22Rv1 (cell line): ENCODE measurements at regions not wholly inside any gene's neighbourhood (a gene's known extent, or its start where the extent isn't known, plus 50 kb on each side); places are given as distances from the start of the nearest gene placed in this dataset.

Experiments
- ZFX ChIP-seq: fragments of 450-650 bp; IDR thresholded peaks from 2 replicates; pipeline ENCODE4 v1.6.1; 2017; ENCODE audit warnings: antibody characterized with exemption, borderline replicate concordance
- TF ChIP-seq, protein P1 (sequence below): fragments of 450-650 bp; IDR thresholded peaks from 2 replicates; pipeline ENCODE4 v1.5.1; 2017; ENCODE audit warnings: mild to moderate bottlenecking

DNA sequence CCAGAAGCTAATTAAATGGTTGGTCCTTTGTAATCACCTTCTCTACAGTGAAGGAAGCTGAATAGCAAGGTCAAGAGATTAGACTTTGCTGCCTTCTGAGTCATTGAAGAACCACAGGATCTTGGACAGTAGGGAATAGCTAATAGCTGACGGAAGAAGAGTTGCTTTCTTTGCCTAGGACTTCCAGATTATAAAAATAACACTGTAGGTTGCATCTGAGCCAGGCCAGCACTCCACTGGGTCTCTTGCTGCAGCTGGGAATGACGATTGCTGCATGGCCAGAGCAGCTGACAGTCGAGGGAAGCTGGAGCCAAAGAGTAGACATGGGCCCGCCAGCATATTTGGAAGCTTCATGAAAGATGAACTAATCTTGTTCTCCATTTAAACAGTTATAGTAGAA is 81.5 kb upstream of the KCNMB2 start:
- TF ChIP-seq, protein P1, sequence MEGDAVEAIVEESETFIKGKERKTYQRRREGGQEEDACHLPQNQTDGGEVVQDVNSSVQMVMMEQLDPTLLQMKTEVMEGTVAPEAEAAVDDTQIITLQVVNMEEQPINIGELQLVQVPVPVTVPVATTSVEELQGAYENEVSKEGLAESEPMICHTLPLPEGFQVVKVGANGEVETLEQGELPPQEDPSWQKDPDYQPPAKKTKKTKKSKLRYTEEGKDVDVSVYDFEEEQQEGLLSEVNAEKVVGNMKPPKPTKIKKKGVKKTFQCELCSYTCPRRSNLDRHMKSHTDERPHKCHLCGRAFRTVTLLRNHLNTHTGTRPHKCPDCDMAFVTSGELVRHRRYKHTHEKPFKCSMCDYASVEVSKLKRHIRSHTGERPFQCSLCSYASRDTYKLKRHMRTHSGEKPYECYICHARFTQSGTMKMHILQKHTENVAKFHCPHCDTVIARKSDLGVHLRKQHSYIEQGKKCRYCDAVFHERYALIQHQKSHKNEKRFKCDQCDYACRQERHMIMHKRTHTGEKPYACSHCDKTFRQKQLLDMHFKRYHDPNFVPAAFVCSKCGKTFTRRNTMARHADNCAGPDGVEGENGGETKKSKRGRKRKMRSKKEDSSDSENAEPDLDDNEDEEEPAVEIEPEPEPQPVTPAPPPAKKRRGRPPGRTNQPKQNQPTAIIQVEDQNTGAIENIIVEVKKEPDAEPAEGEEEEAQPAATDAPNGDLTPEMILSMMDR: no peak
- TF ChIP-seq ZFX: no peak
